Esophagus squamous epithelium (tissue), 5 donors: ENCODE measurements at regions not wholly inside any gene's neighbourhood (a gene's known extent, or its start where the extent isn't known, plus 50 kb on each side); places are given as distances from the start of the nearest gene placed in this dataset.
"Not testable (repeated sequence)": the region's sequence is repeated elsewhere in the genome, so short reads cannot be mapped to it uniquely, and the experiment has no call there.

Experiments
- DNase-seq: peaks from one replicate; lab custom pipeline; 2025; lab: John Stamatoyannopoulos, UW
- H3K27ac ChIP-seq, 4 donors: fragments of 200-600 bp; sonication (generic); one replicate each; pipeline ENCODE4 v1.5.1; 2016 to 2019; ENCODE audit warnings: mild to moderate bottlenecking in 1 of 4
- H3K27me3 ChIP-seq, 4 donors: fragments of 200-600 bp; sonication (generic); 1 replicate in 3 of 4; 2 replicates in 1 of 4; pipeline versions ENCODE4 v1.5.1 to v1.6.0; 2017 to 2021; ENCODE audit warnings: antibody characterized with exemption in 1 of 4
- H3K36me3 ChIP-seq, 3 donors: fragments of 200-600 bp; sonication (generic); one replicate each; pipeline ENCODE4 v1.5.1; 2016 to 2019
- H3K4me1 ChIP-seq, 3 donors: fragments of 200-600 bp; sonication (generic); one replicate each; pipeline ENCODE4 v1.5.1; 2017 to 2019
- H3K4me3 ChIP-seq, 4 donors: fragments of 200-600 bp; sonication (generic); 1 replicate in 3 of 4; 2 replicates in 1 of 4; pipeline ENCODE4 v1.5.1; 2016 to 2019; ENCODE audit warnings: mild to moderate bottlenecking in 2 of 4, moderate library complexity in 1 of 4
- H3K9me3 ChIP-seq, 3 donors: fragments of 200-600 bp; sonication (generic); one replicate each; pipeline ENCODE4 v1.5.1; 2016 to 2019
- POLR2A ChIP-seq, 4 donors: fragments of 450-650 bp; IDR thresholded peaks; one replicate each; pipeline ENCODE4 v1.6.1; 2017; ENCODE audit warnings: antibody characterized with exemption in 4 of 4, mild to moderate bottlenecking in 4 of 4, moderate library complexity in 3 of 4
- WGBS, 2 donors: methylation state at CpG; one replicate each; pipeline ENCODE4 v1.1.5; 2018; 5-methylcytosine and 5-hydroxymethylcytosine counted together
- intact Hi-C: fragments of 100-400 bp; cut with DNase I; formaldehyde crosslinking; loops from one replicate; pipeline ENCODE4 v1.15.0; 2022
- TF ChIP-seq, protein P1 (sequence below), 6 experiments: fragments of 450-650 bp in 4 of 6; fragments of 200-600 bp in 2 of 6; sonication (generic) in 2 of 6; IDR thresholded peaks; one replicate each; pipeline ENCODE4 v1.5.1; 2016 to 2019; ENCODE audit warnings: antibody characterized with exemption in 6 of 6, mild to moderate bottlenecking in 4 of 6, moderate library complexity in 4 of 6
- donor health status: DM: yes; HTN: yes; CAD: no.

DNA sequence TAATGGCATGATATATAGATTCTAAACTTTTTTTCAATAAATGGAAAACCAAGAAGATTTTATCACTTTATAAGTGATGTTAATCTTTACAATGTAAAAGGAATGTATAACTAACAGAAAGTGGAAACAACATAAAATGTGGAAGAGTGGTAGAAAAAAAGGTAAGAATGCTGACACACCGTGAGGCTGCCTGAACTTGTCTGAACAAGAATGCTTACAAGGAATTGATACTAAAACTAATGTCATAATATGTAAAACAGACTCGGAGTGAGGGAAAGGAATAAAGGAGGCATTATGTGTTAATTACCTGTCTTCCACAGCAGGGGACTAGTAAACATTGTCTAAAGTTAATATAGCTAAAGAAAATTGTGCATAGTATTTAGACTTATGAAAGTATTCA, 958.8 kb upstream of the TMEFF2 start:
- no peak for DNase-seq
- TF ChIP-seq POLR2A (IDR thresholded peaks at IDR 0.05), result no peak
- TF ChIP-seq, protein P1, sequence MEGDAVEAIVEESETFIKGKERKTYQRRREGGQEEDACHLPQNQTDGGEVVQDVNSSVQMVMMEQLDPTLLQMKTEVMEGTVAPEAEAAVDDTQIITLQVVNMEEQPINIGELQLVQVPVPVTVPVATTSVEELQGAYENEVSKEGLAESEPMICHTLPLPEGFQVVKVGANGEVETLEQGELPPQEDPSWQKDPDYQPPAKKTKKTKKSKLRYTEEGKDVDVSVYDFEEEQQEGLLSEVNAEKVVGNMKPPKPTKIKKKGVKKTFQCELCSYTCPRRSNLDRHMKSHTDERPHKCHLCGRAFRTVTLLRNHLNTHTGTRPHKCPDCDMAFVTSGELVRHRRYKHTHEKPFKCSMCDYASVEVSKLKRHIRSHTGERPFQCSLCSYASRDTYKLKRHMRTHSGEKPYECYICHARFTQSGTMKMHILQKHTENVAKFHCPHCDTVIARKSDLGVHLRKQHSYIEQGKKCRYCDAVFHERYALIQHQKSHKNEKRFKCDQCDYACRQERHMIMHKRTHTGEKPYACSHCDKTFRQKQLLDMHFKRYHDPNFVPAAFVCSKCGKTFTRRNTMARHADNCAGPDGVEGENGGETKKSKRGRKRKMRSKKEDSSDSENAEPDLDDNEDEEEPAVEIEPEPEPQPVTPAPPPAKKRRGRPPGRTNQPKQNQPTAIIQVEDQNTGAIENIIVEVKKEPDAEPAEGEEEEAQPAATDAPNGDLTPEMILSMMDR (IDR thresholded peaks at IDR 0.05), result no peak
- H3K36me3 ChIP-seq, result no peaks in the 10 kb centered on the region
- no peaks in the 10 kb centered on the region for H3K9me3 ChIP-seq
- no peaks in the 10 kb centered on the region for H3K27me3 ChIP-seq
- no peaks in the 10 kb centered on the region for H3K4me1 ChIP-seq
- intact Hi-C loops, result no loop called here
- no peak overlapping the region for H3K4me3 ChIP-seq
- H3K27ac ChIP-seq, result no peak overlapping the region
- WGBS, 2 donors, result 29 to 52% methylated on average over 2 of the region's 2 CpGs

DNA sequence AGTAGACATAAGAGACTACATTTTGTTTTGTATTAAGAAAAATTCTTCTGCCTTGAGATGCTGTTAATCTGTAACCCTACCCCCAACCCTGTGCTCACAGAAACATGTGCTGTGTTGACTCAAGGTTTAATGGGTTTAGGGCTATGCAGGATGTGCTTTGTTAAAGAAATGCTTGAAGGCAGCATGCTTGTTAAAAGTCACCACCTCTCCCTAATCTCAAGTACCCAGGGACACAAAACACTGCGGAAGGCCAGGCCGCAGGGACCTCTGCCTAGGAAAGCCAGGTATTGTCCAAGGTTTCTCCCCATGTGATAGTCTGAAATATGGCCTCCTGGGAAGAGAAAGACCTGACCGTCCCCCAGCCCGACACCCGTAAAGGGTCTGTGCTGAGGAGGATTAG, 947.7 kb upstream of the TMEFF2 start:
- WGBS, 2 donors, result 59 to 64% methylated on average over 3 to 5 of the region's 5 CpGs
- DNase-seq, intact Hi-C loops: not testable (repeated sequence)

DNA sequence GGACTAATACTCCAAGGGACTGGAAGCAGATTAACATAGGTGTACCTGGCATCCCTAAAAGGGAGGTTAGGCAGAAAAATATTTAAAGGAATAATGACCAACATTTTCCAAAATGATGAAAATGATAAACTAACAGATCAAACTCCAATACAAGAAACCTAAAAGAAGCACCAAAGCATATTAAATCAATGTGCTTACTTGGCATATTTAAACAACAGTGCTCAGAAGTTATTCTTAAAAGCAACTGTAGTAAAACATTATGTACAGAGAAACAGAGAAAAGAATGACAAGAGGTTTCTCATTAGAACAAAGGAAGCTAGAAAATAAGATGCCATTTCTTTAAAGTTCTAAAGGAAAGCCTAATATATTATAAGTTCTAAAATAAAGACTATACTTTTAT, 947.3 kb upstream of the TMEFF2 start:
- no peaks in the 10 kb centered on the region for H3K4me1 ChIP-seq
- no peak overlapping the region for H3K27ac ChIP-seq

More for the DNA sequence above, 947.7 kb upstream of the TMEFF2 start:
- not testable (repeated sequence) for H3K27ac ChIP-seq, H3K4me3 ChIP-seq, H3K27me3 ChIP-seq, H3K9me3 ChIP-seq, H3K36me3 ChIP-seq, H3K4me1 ChIP-seq

DNA sequence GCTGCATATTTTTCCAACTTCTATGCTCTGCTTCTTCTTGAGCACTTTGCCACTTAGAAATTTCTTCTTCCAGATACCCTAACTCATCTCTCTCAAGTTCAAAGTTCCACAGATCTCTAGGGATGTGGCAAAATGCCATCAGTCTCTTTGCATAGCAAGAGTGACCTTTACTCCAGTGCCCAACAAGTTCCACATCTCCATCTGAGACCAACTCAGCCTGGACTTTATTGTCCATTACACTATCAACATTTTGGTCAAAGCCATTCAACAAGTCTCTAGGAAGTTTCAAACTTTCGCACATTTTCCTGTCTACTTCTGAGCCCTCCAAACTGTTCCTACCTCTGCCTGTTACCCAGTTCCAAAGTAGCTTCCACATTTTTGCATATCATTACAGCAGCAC, 946.2 kb upstream of the TMEFF2 start:
- H3K4me3 ChIP-seq, H3K27me3 ChIP-seq, H3K36me3 ChIP-seq, H3K27ac ChIP-seq, H3K9me3 ChIP-seq, H3K4me1 ChIP-seq, intact Hi-C loops, DNase-seq: not testable (repeated sequence)
- 92 to 96% methylated on average over 1 of the region's 1 CpG for WGBS, 2 donors

More for the DNA sequence above, 947.3 kb upstream of the TMEFF2 start:
- DNase-seq, result no peak
- no peaks in the 10 kb centered on the region for H3K9me3 ChIP-seq
- intact Hi-C loops, result no loop called here
- H3K4me3 ChIP-seq, result no peak overlapping the region
- TF ChIP-seq, protein P1 (IDR thresholded peaks at IDR 0.05), result no peak
- TF ChIP-seq POLR2A (IDR thresholded peaks at IDR 0.05), result no peak
- no peaks in the 10 kb centered on the region for H3K36me3 ChIP-seq
- H3K27me3 ChIP-seq, result no peaks in the 10 kb centered on the region

DNA sequence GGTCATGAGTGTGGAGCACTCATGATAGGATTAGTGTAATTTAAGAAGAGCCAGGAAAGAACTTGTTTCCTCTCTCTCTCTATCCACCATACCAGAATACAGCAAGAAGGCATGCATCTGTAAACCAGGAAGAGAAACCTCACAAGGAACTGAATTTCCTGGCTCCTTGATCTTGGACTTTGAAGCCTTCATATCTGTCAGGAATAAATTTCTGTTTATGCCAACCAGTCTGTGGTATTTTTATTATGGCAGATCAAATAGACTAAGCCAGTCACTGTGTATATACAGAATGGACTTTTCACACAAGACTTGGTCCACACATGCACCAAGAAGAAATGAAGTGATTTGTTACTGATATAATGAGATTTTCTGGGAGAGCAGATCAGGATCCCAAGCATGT, 930.1 kb upstream of the TMEFF2 start:
- intact Hi-C loops, result no loop called here
- Histone ChIP-seq H3K27me3 (no peaks in the 10 kb centered on the region), H3K4me1 (no peaks in the 10 kb centered on the region), H3K9me3 (no peaks in the 10 kb centered on the region), H3K4me3 (no peak overlapping the region), H3K27ac (no peak overlapping the region), H3K36me3 (no peaks in the 10 kb centered on the region)
- no peak for TF ChIP-seq POLR2A (IDR thresholded peaks at IDR 0.05)
- TF ChIP-seq, protein P1 (IDR thresholded peaks at IDR 0.05), result no peak
- DNase-seq, result no peak

DNA sequence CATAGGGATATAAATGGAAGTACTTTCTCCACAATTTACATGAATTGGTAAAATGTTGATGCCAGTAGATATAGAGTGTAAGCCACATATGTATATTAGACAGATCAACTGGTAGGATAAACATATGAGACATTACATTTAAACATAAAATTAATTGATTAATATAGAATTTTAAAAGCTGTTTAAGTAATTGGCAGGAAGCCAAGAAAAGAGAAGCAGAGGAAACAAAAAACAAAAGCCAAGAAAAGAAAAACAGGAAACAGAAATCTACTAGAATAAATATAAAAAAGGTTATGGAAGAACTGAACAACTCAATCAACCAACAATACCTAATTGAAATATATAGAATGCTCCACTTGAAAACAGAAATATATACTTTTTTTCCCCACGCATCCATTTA, 920.1 kb upstream of the TMEFF2 start:
- H3K27ac ChIP-seq, result no peak overlapping the region
- H3K4me1 ChIP-seq, result no peaks in the 10 kb centered on the region
- no peaks in the 10 kb centered on the region for H3K27me3 ChIP-seq
- TF ChIP-seq, protein P1 (IDR thresholded peaks at IDR 0.05), result no peak
- no peak for TF ChIP-seq POLR2A (IDR thresholded peaks at IDR 0.05)
- no peaks in the 10 kb centered on the region for H3K36me3 ChIP-seq
- H3K4me3 ChIP-seq, result no peak overlapping the region
- DNase-seq, result no peak
- 81 to 86% methylated on average over 1 of the region's 1 CpG for WGBS, 2 donors
- intact Hi-C loops, result no loop called here
- no peaks in the 10 kb centered on the region for H3K9me3 ChIP-seq
